ENCODE measurements at regions not wholly inside any gene's neighbourhood (a gene's known extent, or its start where the extent isn't known, plus 50 kb on each side); places are given as distances from the start of the nearest gene placed in this dataset.

- TF ChIP-seq CTCF (IDR thresholded peaks at IDR 0.05), result no peak
- TF ChIP-seq POLR2A (IDR thresholded peaks at IDR 0.05), result no peak
These were observed 105.6 kb upstream of the ARID2 start for GRCh38 chr12:45623940-45624339.
